SK-N-SH treated with all-trans-retinoic acid at 6 μM for 48 hours (cell line): ENCODE measurements at regions not wholly inside any gene's neighbourhood (a gene's known extent, or its start where the extent isn't known, plus 50 kb on each side); places are given as distances from the start of the nearest gene placed in this dataset.

Experiments used
- ATAC-seq: fragments of 200-7000 bp; cut with Tn5 transposase; 3 replicates; pipeline ENCODE4 v1.9.1; 2020; ENCODE audit warnings: mild to moderate bottlenecking, moderate library complexity
- ARNTL ChIP-seq: fragments of 450-650 bp; formaldehyde crosslinking; IDR thresholded peaks from 2 replicates; pipeline ENCODE4 v1.5.0; 2020; ENCODE audit warnings: low read depth, mild to moderate bottlenecking, moderate library complexity, borderline replicate concordance
- BACH2 ChIP-seq: fragments of 250-450 bp; sonication (Bioruptor Pico); IDR thresholded peaks from 2 replicates; pipeline ENCODE4 v1.9.0; 2021; ENCODE audit warnings: mild to moderate bottlenecking, borderline replicate concordance
- CSDC2 ChIP-seq: fragments of 250-450 bp; sonication (Bioruptor Pico); IDR thresholded peaks from 2 replicates; pipeline ENCODE4 v1.5.0; 2020; ENCODE audit warnings: mild to moderate bottlenecking, moderate library complexity
- ESRRG ChIP-seq: fragments of 250-450 bp; sonication (Bioruptor Pico); IDR thresholded peaks from 2 replicates; pipeline ENCODE4 v1.6.1; 2021; ENCODE audit warnings: mild to moderate bottlenecking
- GLIS3 ChIP-seq: fragments of 250-450 bp; sonication (Bioruptor Pico); IDR thresholded peaks from 2 replicates; pipeline ENCODE4 v1.5.0; 2020; ENCODE audit warnings: mild to moderate bottlenecking, moderate library complexity
- ISL1 ChIP-seq: fragments of 250-450 bp; sonication (Bioruptor Pico); IDR thresholded peaks from 2 replicates; pipeline ENCODE4 v2.1.2; 2022; ENCODE audit warnings: mild to moderate bottlenecking, moderate library complexity
- OSR1 ChIP-seq: fragments of 250-450 bp; sonication (Bioruptor Pico); IDR thresholded peaks from 2 replicates; pipeline ENCODE4 v1.8.0; 2022; ENCODE audit warnings: moderate library complexity, mild to moderate bottlenecking, inconsistent platforms
- PATZ1 ChIP-seq: fragments of 250-450 bp; sonication (Bioruptor Pico); IDR thresholded peaks from 2 replicates; pipeline ENCODE4 v1.8.0; 2020; ENCODE audit warnings: mild to moderate bottlenecking, moderate library complexity, borderline replicate concordance
- POU6F1 ChIP-seq: fragments of 250-450 bp; sonication (Bioruptor Pico); IDR thresholded peaks from 2 replicates; pipeline ENCODE4 v1.8.0; 2021; ENCODE audit warnings: low read depth, mild to moderate bottlenecking, moderate library complexity, borderline replicate concordance
- RARB ChIP-seq: fragments of 250-450 bp; sonication (Bioruptor Pico); IDR thresholded peaks from 2 replicates; pipeline ENCODE4 v1.8.0; 2021; ENCODE audit warnings: mild to moderate bottlenecking, moderate library complexity
- SNAI2 ChIP-seq: fragments of 250-450 bp; sonication (Bioruptor Pico); IDR thresholded peaks from 2 replicates; pipeline ENCODE4 v1.5.0; 2020; ENCODE audit warnings: mild to moderate bottlenecking, moderate library complexity
- TCF4 ChIP-seq: fragments of 250-450 bp; sonication (Bioruptor Pico); IDR thresholded peaks from 2 replicates; pipeline ENCODE4 v1.8.0; 2021; ENCODE audit warnings: mild to moderate bottlenecking, moderate library complexity, borderline replicate concordance
- TOX ChIP-seq: fragments of 250-450 bp; sonication (Bioruptor Pico); IDR thresholded peaks from 2 replicates; pipeline ENCODE4 v1.8.0; 2021; ENCODE audit warnings: mild to moderate bottlenecking, moderate library complexity, borderline replicate concordance
- TSHZ2 ChIP-seq: fragments of 250-450 bp; sonication (Bioruptor Pico); IDR thresholded peaks from 2 replicates; pipeline ENCODE4 v1.5.0; 2020; ENCODE audit warnings: mild to moderate bottlenecking, moderate library complexity
- ZC3H10 ChIP-seq: fragments of 250-450 bp; sonication (Bioruptor Pico); IDR thresholded peaks from 2 replicates; pipeline ENCODE4 v1.5.1; 2021; ENCODE audit warnings: mild to moderate bottlenecking, moderate library complexity
- ZFP3 ChIP-seq: fragments of 250-450 bp; sonication (Bioruptor Pico); IDR thresholded peaks from 2 replicates; pipeline ENCODE4 v1.5.0; 2020; ENCODE audit warnings: mild to moderate bottlenecking, moderate library complexity
- ZFP30 ChIP-seq: fragments of 450-650 bp; formaldehyde crosslinking; IDR thresholded peaks from 2 replicates; pipeline ENCODE4 v1.5.0; 2022; ENCODE audit warnings: mild to moderate bottlenecking, moderate library complexity
- ZNF565 ChIP-seq: fragments of 450-650 bp; formaldehyde crosslinking; conservative IDR thresholded peaks from 2 replicates; pipeline ENCODE4 v1.5.0; 2020; ENCODE audit warnings: low read depth, mild to moderate bottlenecking, moderate library complexity
- ZNF70 ChIP-seq: fragments of 450-650 bp; formaldehyde crosslinking; IDR thresholded peaks from 2 replicates; pipeline ENCODE4 v1.5.0; 2020; ENCODE audit warnings: mild to moderate bottlenecking, moderate library complexity
- ZNF8 ChIP-seq: fragments of 450-650 bp; formaldehyde crosslinking; IDR thresholded peaks from 2 replicates; pipeline ENCODE4 v1.5.0; 2020; ENCODE audit warnings: mild to moderate bottlenecking, moderate library complexity
- TF ChIP-seq, protein P1 (sequence below): fragments of 250-450 bp; sonication (Bioruptor Pico); IDR thresholded peaks from 2 replicates; pipeline ENCODE4 v1.5.1; 2021; ENCODE audit warnings: mild to moderate bottlenecking, moderate library complexity
- TF ChIP-seq, protein P2 (sequence below): fragments of 250-450 bp; sonication (Bioruptor Pico); IDR thresholded peaks from 2 replicates; pipeline ENCODE4 v1.5.1; 2020; ENCODE audit warnings: low read depth, mild to moderate bottlenecking, moderate library complexity

DNA sequence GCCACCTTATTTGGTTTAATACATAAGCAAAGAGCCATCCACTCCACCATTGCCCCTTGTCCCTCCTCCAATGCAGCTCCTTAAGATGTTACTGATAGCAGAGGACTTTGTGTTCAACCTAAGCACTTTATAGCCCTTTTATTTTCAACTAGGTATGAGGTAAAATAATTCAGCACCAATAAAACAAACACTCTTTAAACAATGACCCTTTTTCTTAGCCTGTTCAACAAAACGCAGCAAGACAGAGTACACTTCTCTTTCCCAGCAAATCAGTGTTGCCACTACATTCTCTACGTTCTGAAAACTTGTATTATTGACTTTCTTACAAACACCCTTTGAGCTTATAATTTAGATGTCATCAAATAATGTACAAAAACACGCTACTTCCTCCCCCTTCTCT lies 104.0 kb upstream of the IGLL5 start (continued):
- no peak for TF ChIP-seq POU6F1 (CRISPR knock-in tag)
- TF ChIP-seq ESRRG: no peak
- no peak for TF ChIP-seq OSR1 (CRISPR knock-in tag)

DNA sequence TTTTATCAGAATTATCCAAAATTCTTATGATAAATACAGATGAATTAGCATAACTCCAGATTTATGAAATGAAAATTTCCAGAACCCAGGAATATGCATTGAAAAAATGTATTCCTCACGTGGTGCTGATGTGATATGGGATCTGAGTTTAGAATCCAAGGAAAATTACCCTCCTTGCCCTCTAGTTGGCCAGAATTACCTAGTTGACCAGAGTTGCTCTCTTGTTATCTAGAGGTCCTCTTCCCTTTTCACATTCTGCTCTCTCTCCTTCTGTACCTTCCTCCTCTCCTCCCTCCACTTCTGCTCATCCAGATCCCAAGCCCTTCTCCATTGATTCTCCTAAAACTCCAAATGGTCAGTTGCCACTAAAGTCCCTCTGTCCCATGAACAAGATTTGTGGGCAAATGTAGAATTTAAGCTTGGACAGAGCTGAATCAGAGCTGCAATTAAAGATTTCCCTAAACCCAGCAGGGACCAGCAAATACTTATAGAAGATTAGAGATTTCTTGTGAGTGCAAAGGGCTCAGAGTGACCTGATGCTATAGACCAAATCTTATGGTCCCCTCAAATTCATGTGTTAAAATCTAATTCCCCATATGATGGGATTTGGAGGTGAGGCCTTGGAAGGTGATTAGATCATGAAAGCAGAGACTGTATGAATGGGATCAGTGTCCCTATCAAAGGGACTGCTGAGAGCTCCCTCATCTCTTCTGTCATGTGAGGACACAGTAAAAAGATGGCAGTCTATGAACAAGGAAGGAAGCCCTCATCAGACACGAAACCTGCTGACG lies 103.2 kb upstream of the IGLL5 start:
- no peak for ATAC-seq
- TF ChIP-seq ZNF8 (CRISPR knock-in tag) (no peak), TOX (CRISPR knock-in tag) (no peak), BACH2 (CRISPR knock-in tag) (no peak), ZC3H10 (no peak), SNAI2 (no peak), ZFP30 (CRISPR knock-in tag) (no peak), ESRRG (no peak), OSR1 (CRISPR knock-in tag) (no peak), RARB (no peak), ARNTL (CRISPR knock-in tag) (no peak), ZNF565 (CRISPR knock-in tag) (no peak), ZFP3 (CRISPR knock-in tag) (no peak)
- TF ChIP-seq, protein P1, sequence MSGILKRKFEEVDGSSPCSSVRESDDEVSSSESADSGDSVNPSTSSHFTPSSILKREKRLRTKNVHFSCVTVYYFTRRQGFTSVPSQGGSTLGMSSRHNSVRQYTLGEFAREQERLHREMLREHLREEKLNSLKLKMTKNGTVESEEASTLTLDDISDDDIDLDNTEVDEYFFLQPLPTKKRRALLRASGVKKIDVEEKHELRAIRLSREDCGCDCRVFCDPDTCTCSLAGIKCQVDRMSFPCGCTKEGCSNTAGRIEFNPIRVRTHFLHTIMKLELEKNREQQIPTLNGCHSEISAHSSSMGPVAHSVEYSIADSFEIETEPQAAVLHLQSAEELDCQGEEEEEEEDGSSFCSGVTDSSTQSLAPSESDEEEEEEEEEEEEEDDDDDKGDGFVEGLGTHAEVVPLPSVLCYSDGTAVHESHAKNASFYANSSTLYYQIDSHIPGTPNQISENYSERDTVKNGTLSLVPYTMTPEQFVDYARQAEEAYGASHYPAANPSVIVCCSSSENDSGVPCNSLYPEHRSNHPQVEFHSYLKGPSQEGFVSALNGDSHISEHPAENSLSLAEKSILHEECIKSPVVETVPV (CRISPR knock-in tag): no peak

DNA sequence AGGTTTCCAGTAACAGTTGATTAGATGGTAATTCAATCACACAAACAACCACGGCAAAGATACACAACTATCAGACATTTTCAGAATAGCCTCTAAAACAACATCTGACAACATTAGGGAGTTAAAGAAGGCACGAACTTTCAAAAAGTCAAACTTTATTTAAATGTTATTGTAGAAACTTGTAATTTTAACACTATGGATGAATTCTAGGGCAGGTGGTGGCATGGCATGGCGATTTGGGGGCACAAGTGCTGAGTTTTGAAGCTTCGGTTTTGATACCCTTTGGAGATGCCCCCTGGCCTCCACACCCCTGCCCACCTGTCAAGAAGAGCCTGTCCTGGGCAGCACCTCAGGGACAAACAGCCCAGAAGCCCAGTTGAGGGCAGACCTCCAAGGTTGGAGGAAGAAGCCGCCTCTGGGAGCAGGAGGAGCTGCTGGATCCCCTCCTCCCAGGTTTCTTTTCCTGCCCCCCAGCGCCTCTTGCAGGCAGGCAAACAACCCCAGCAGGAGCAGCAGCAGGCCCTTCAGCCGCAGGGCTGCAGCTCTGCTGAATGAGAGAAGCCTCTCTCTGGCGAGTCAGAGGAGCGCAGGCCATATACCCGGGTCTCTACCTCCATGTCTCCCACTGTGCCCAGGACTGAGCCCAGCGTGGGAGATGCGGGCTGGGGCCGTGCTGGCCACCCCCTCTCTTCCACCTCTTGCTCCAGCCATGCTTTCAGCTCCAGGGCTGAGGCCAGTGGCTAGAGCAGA lies 102.1 kb upstream of the IGLL5 start:
- ATAC-seq: no peak
- TF ChIP-seq ZNF565 (CRISPR knock-in tag) (no peak), ZFP3 (CRISPR knock-in tag) (no peak), ZC3H10 (no peak), TOX (CRISPR knock-in tag) (no peak), ZNF8 (CRISPR knock-in tag) (no peak)
- TF ChIP-seq, all 23 proteins: peak for 0

- TF ChIP-seq ZFP30 (CRISPR knock-in tag) (no peak), ZFP3 (CRISPR knock-in tag) (no peak), PATZ1 (CRISPR knock-in tag) (no peak), ESRRG (no peak), RARB (no peak), GLIS3 (CRISPR knock-in tag) (no peak), ZNF565 (CRISPR knock-in tag) (no peak), TCF4 (CRISPR knock-in tag) (no peak), ZNF8 (CRISPR knock-in tag) (no peak), ZNF70 (no peak), SNAI2 (no peak), ISL1 (no peak), CSDC2 (CRISPR knock-in tag) (no peak), ZC3H10 (no peak), ARNTL (CRISPR knock-in tag) (no peak), TSHZ2 (CRISPR knock-in tag) (no peak)
- TF ChIP-seq, protein P1 (CRISPR knock-in tag): no peak
- TF ChIP-seq, protein P2, sequence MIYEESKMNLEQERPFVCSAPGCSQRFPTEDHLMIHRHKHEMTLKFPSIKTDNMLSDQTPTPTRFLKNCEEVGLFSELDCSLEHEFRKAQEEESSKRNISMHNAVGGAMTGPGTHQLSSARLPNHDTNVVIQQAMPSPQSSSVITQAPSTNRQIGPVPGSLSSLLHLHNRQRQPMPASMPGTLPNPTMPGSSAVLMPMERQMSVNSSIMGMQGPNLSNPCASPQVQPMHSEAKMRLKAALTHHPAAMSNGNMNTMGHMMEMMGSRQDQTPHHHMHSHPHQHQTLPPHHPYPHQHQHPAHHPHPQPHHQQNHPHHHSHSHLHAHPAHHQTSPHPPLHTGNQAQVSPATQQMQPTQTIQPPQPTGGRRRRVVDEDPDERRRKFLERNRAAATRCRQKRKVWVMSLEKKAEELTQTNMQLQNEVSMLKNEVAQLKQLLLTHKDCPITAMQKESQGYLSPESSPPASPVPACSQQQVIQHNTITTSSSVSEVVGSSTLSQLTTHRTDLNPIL (CRISPR knock-in tag): no peak
- no peak for ATAC-seq
Observed at GRCh38 chr22:22786301-22787115, 101.1 kb upstream of the IGLL5 start.
